ENCODE measurements at regions not wholly inside any gene's neighbourhood (a gene's known extent, or its start where the extent isn't known, plus 50 kb on each side); places are given as distances from the start of the nearest gene placed in this dataset.
A peak's percentile ranks its signal among the peaks of the same experiment; 100 is the strongest.

GRCh38 chr2:240226672-240227537 lies 86.4 kb upstream of the OTOS start:
- DNase-seq (ENCODE audit: low read depth in 2 of 2) = no peak

DNA sequence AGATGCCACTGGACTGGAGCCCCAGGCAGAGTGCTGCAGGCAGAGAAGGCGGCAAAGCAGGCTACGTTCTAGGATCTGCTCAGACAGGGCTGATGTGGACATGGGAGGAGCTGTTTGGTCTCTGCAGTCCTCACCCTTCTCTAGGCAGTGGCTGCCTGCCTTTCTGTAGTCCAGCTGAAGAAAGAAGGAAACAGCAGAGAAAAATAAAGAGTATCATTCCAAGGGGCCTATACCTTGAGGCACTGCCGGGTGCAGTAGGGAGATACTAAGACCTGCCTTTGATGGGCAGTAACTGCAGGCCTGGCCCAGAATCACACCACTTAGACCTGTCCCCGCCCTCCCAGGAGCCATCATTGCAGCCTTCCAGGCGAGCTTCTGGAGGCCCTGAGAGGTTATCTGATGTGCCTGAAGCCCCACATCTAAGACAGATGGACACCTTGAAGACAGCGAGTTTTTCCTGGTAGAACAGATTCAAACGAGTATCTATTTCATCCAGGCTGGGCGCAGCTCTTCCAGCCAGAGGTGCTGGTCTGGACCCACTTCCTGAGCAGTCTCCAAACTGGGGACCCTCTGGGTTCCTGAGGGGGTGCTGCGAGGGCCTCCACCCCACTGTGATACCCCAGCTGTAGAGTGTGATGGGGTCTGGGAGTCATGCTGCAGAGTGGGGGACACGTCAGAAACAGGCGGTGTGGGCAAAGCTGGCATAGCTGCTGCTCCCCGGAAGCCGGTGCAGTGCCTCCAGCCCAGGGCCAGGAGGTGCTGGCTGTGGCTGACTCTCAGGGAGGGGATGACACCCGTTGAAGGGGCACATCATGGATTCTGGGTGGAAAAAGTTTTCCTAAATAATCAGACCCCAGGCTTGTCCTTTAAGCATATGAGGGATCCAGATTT lies 87.3 kb upstream of the OTOS start:
- DNase-seq (ENCODE audit: low read depth in 2 of 2) = no peak

GRCh38 chr2:240229005-240229404 lies 88.5 kb upstream of the OTOS start:
- DNase-seq (ENCODE audit: low read depth in 2 of 2) = no peak

GRCh38 chr2:240229603-240230235 lies 89.3 kb upstream of the OTOS start:
- no peak for DNase-seq (ENCODE audit: low read depth in 2 of 2)

DNA sequence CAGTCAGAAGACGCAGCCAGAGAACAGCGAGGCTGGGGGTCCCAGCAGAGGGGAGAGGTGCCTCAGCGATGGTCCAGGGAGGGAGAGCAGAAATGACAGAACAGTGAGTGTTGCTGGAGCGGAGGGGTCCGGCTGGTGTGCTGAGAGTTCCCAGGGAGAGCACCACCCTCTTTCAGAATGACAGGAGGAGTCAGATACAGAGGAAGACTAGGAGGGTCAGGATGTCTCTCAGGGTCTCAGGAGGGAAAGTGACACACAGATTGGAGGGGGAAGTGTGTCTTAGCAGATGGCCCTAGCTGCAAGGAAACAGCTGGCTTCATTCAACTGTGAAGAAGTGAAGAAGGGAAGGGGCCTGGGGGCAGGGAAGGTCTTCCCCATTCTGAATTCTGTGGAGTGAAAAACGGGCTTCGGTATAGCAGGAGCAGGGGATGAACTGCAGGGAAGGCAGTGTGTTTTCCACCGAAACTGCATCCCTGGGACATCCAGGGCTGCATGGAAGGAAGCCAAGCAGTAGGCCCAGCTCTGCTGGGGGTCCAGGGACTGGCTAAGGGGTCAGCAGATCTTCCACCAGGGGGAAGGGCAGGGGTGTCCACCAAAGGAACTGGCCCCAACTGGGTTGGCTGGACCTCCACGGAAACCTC lies 90.0 kb upstream of the OTOS start:
- DNase-seq (ENCODE audit: low read depth in 2 of 2) = no peak

- no peak for DNase-seq (ENCODE audit: low read depth in 2 of 2)
Measured at GRCh38 chr2:240231838-240232244, 91.4 kb upstream of the OTOS start.

DNA sequence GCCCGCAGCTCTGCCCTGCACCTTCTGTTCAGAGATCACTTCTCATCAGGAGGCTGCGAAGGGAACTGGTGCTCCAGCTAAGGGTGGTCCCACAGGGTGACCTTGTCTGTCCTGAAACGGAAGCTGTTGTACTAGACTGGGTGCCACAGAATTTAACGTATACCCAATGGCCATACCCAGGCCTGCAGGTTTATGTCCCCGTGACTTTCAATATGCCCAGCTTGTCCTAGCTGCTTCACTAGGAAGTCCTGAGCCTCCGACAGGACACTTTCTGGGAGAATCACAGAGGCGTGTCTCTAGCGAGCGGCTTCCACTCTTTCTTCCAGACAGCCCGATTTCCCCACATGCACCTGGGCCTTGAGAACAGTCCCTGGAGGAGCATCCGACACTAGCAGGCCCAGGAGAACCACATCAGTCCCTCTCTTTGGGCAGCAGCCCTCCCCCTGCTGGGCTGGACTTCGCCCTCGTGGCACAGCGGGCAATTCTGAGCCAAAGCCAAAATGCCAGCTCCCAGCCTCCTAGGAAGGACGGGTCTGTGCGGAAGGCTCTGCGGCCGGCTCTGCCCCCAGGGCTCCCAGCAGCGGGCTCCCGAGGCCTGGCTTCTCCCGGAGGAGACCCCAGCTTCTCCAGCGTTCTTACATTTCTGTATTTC lies 91.9 kb upstream of the OTOS start:
- DNase-seq (ENCODE audit: low read depth in 2 of 2) = no peak

- peak; percentile 32 for DNase-seq (ENCODE audit: low read depth in 2 of 2)
Measured at GRCh38 chr2:240232961-240233884, 92.8 kb upstream of the OTOS start.

DNA sequence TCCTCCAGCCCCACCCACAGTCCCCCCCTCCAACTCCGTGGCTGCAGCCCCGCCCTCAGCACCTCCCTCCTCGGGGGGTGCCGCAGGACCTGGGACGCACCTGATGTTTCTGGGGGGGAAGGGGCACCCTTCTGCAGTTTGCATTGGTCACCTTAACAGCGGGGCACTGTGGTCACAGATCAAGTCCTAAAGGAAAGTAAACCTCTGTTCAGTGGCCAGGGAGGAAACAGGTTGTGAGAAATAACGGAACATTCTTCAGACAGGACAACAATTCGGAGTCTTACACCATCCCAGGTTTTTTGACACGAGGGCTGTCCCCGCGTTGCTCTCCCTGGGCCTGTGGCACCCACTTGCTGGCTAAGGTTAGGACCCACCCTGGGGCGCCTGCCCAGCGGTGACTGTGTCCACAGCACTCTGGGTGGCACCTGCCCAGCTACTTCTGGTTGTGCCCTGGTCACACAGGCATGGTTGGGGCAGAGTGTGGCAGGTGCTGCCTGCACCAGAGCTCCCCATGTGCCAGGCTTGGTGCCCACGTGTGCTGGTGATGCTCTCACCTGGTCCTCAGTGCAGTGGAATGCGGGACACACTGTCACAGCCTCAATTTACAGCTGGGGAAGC lies 93.5 kb upstream of the OTOS start:
- DNase-seq (ENCODE audit: low read depth in 2 of 2) = no peak

DNA sequence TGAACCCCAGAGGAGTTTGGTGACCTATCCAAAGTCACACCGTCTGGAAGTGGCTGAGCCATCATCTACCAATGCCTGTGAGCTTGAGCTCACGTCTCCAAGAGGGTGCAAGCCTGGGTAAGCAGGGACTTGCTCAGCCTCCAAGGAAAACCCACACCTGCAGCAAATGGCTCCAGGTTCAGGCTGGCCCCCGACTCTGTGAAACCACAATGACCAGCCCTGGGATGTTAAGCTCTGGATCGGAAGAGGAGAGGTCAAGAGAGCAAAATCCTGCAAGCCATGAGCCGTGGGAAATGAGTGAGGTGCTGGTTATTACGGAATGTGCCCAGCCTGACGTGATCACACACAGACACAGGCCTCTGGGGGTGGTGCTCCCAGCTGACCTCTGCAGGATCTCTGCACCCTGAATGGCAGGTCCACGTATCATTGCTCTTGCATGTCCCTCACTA lies 94.1 kb upstream of the OTOS start:
- no peak for DNase-seq (ENCODE audit: low read depth in 2 of 2)

GRCh38 chr2:240235149-240235803 lies 94.8 kb upstream of the OTOS start:
- no peak for DNase-seq (ENCODE audit: low read depth in 2 of 2)

- no peak for DNase-seq (ENCODE audit: low read depth in 2 of 2)
Measured at GRCh38 chr2:240235811-240236210, 95.4 kb upstream of the OTOS start.

GRCh38 chr2:240236217-240237111 lies 96.0 kb upstream of the OTOS start:
- DNase-seq (ENCODE audit: low read depth in 2 of 2) = no peak

GRCh38 chr2:240237609-240238174 lies 97.2 kb upstream of the OTOS start:
- no peak for DNase-seq (ENCODE audit: low read depth in 2 of 2)

- no peak for DNase-seq (ENCODE audit: low read depth in 2 of 2)
Measured at GRCh38 chr2:240238201-240238600, 97.7 kb upstream of the OTOS start.

GRCh38 chr2:240238786-240239185 lies 98.3 kb upstream of the OTOS start:
- no peak for DNase-seq (ENCODE audit: low read depth in 2 of 2)

- no peak for DNase-seq (ENCODE audit: low read depth in 2 of 2)
Measured at GRCh38 chr2:240239325-240239724, 98.9 kb upstream of the OTOS start.
